GM23338 (cell line): ENCODE measurements at regions not wholly inside any gene's neighbourhood (a gene's known extent, or its start where the extent isn't known, plus 50 kb on each side); places are given as distances from the start of the nearest gene placed in this dataset.

ENCODE experiments used
- ATAC-seq: fragments of 200-7000 bp; cut with Tn5 transposase; 3 replicates; pipeline ENCODE4 v1.9.1; 2020
- DNase-seq: peaks from one replicate; pipeline ENCODE4 v3.0.0-alpha.2; 2015; ENCODE audit warnings: low spot score
- H2AFZ ChIP-seq: fragments of 200-600 bp; sonication (generic); 2 replicates; pipeline ENCODE4 v1.8.0; 2016; ENCODE audit warnings: antibody characterized with exemption, mild to moderate bottlenecking, moderate library complexity
- H3F3A ChIP-seq: fragments of 200-600 bp; sonication (generic); replicated peaks from 2 replicates; pipeline ENCODE4 v1.8.0; 2017; ENCODE audit warnings: antibody characterized with exemption, mixed run types, low read depth
- H3K27ac ChIP-seq: fragments of 200-600 bp; sonication (generic); 2 replicates; pipeline ENCODE4 v1.6.1; 2016; ENCODE audit warnings: low read depth
- H3K27me3 ChIP-seq: fragments of 200-600 bp; sonication (generic); 2 replicates; pipeline ENCODE4 v1.8.0; 2016; ENCODE audit warnings: mild to moderate bottlenecking, mixed run types, moderate library complexity; ENCODE audit not compliant: insufficient read depth
- H3K36me3 ChIP-seq: fragments of 200-600 bp; sonication (generic); 2 replicates; pipeline ENCODE4 v1.8.0; 2016; ENCODE audit warnings: mild to moderate bottlenecking; ENCODE audit not compliant: insufficient read depth
- H3K4me1 ChIP-seq: fragments of 200-600 bp; sonication (generic); 2 replicates; pipeline ENCODE4 v1.8.0; 2016; ENCODE audit warnings: mild to moderate bottlenecking, moderate library complexity; ENCODE audit not compliant: insufficient read depth
- H3K4me2 ChIP-seq: fragments of 200-600 bp; sonication (generic); 2 replicates; pipeline ENCODE4 v1.7.1; 2017; ENCODE audit warnings: mixed run types
- H3K4me3 ChIP-seq: fragments of 200-600 bp; sonication (generic); 2 replicates; pipeline ENCODE4 v1.6.1; 2016; ENCODE audit warnings: mixed run types
- H3K79me2 ChIP-seq: fragments of 200-600 bp; sonication (generic); replicated peaks from 2 replicates; pipeline ENCODE4 v1.8.0; 2017; ENCODE audit warnings: mild to moderate bottlenecking; ENCODE audit not compliant: insufficient read depth
- H3K9me2 ChIP-seq: fragments of 200-600 bp; sonication (generic); 2 replicates; pipeline ENCODE4 v1.8.0; 2017; ENCODE audit not compliant: insufficient read depth
- H4K20me1 ChIP-seq: fragments of 200-600 bp; sonication (generic); replicated peaks from 2 replicates; pipeline ENCODE4 v1.8.0; 2017; ENCODE audit warnings: mild to moderate bottlenecking; ENCODE audit not compliant: insufficient read depth
- H3K27ac Mint-ChIP-seq: 2 replicates; pipeline ENCODE4 v1.8.0; 2020; ENCODE audit warnings: inconsistent platforms, mild to moderate bottlenecking, moderate library complexity, mixed read lengths
- H3K27me3 Mint-ChIP-seq: 3 replicates; pipeline ENCODE4 v1.8.0; 2022; ENCODE audit warnings: low read depth, mild to moderate bottlenecking, moderate library complexity, mixed read lengths, inconsistent platforms; ENCODE audit not compliant: insufficient read depth, poor library complexity
- H3K36me3 Mint-ChIP-seq: 3 replicates; pipeline ENCODE4 v1.8.0; 2021; ENCODE audit warnings: low read depth, mild to moderate bottlenecking, inconsistent platforms, moderate library complexity, mixed read lengths
- H3K4me1 Mint-ChIP-seq: 3 replicates; pipeline ENCODE4 v1.8.0; 2020; ENCODE audit warnings: mild to moderate bottlenecking, inconsistent platforms, mixed read lengths
- H3K4me3 Mint-ChIP-seq: 3 replicates; pipeline ENCODE4 v1.8.0; 2021; ENCODE audit warnings: moderate library complexity, mild to moderate bottlenecking, inconsistent platforms, mixed read lengths
- H3K9me3 Mint-ChIP-seq: 3 replicates; pipeline ENCODE4 v1.8.0; 2020; ENCODE audit warnings: moderate library complexity, mild to moderate bottlenecking, inconsistent platforms, mixed read lengths
- CTCF ChIP-seq, 2 experiments: fragments of 200-600 bp in 1 of 2; sonication (generic) in 1 of 2; conservative IDR thresholded peaks; 2 replicates each; pipeline versions ENCODE4 v1.5.1 to v1.6.1; 2016 to 2017; ENCODE audit warnings: antibody characterized with exemption in 2 of 2, low read depth in 2 of 2, mild to moderate bottlenecking in 2 of 2, moderate library complexity in 1 of 2
- ETS1 ChIP-seq: IDR thresholded peaks from 2 replicates; pipeline ENCODE4 v1.6.1; 2016; ENCODE audit warnings: antibody characterized with exemption
- JUNB ChIP-seq: IDR thresholded peaks from one replicate; pipeline ENCODE4 v1.6.1; 2016; ENCODE audit warnings: antibody characterized with exemption; ENCODE audit not compliant: unreplicated experiment
- NANOG ChIP-seq: IDR thresholded peaks from 2 replicates; pipeline ENCODE4 v1.6.1; 2016; ENCODE audit warnings: antibody characterized with exemption, borderline replicate concordance
- REST ChIP-seq: IDR thresholded peaks from one replicate; pipeline ENCODE4 v1.6.1; 2018; ENCODE audit warnings: antibody characterized with exemption; ENCODE audit not compliant: unreplicated experiment
- STAT1 ChIP-seq: IDR thresholded peaks from one replicate; pipeline ENCODE4 v1.6.1; 2016; ENCODE audit warnings: antibody characterized with exemption; ENCODE audit not compliant: unreplicated experiment
- ZNF462 ChIP-seq: fragments of 250-450 bp; sonication (Bioruptor Pico); IDR thresholded peaks from 2 replicates; pipeline ENCODE4 v1.5.0; 2020; ENCODE audit warnings: mild to moderate bottlenecking, moderate library complexity

- no peak overlapping the region for H3K4me2 ChIP-seq
- peak overlapping the region; percentile 12 for H3K4me3 Mint-ChIP-seq
Measured at GRCh38 chr3:177284383-177284881, 87.2 kb upstream of the TBL1XR1 start.

More at GRCh38 chr3:177284383-177284881, 87.2 kb upstream of the TBL1XR1 start:
- Histone ChIP-seq H3K27me3 (no peaks in the 10 kb centered on the region), H4K20me1 (no peaks in the 10 kb centered on the region), H3K9me2 (no peaks in the 10 kb centered on the region; the same call in 1 of the 2 replicates), H3F3A (no peaks in the 10 kb centered on the region), H3K27ac (no peak overlapping the region), H3K4me3 (no peak overlapping the region), H3K4me1 (peaks cover 41% of the 10 kb centered on the region), H2AFZ (no peak overlapping the region), H3K79me2 (no peaks in the 10 kb centered on the region), H3K36me3 (no peaks in the 10 kb centered on the region; the same call in 1 of the 2 replicates)
- H3K4me1 Mint-ChIP-seq, result peaks cover 45% of the 10 kb centered on the region
- TF ChIP-seq ETS1 (no peak), CTCF (conservative IDR thresholded peaks at IDR 0.05; ENCODE audit: low read depth in 2 of 2) (peak; percentile 27 to 36), ZNF462 (CRISPR knock-in tag) (peak; percentile 48; the same call in 1 of the 2 replicates), JUNB (no peak), REST (no peak), STAT1 (no peak), NANOG (0 out of 2 replicates have a peak, but pooled peaks have one; percentile 6)
- DNase-seq (peak; percentile 89), ATAC-seq (peak; percentile 96)
- peaks cover 5% of the 10 kb centered on the region; the same call in 2 of the 3 replicates for H3K9me3 Mint-ChIP-seq
- no peaks in the 10 kb centered on the region; the same call in 2 of the 3 replicates for H3K36me3 Mint-ChIP-seq
- peaks cover 12% of the 10 kb centered on the region for H3K27me3 Mint-ChIP-seq
- H3K27ac Mint-ChIP-seq, result no peak overlapping the region
